GM12878 (cell line): ENCODE measurements at regions not wholly inside any gene's neighbourhood (a gene's known extent, or its start where the extent isn't known, plus 50 kb on each side); places are given as distances from the start of the nearest gene placed in this dataset.

Source experiments
- CREB1 ChIP-seq: IDR thresholded peaks from 2 replicates; pipeline ENCODE4 v1.6.1; 2012; ENCODE audit warnings: low read depth, mild to moderate bottlenecking, inconsistent platforms
- GABPA ChIP-seq: IDR thresholded peaks from 2 replicates; pipeline ENCODE4 v1.6.1; 2014; ENCODE audit warnings: antibody characterized with exemption, low read depth, mild to moderate bottlenecking, inconsistent platforms
- MYC ChIP-seq: IDR thresholded peaks from 2 replicates; pipeline ENCODE4 v1.6.1; 2011; ENCODE audit warnings: mild to moderate bottlenecking, low read length, moderate library complexity, inconsistent platforms; ENCODE audit not compliant: insufficient read depth, insufficient replicate concordance, insufficient read length, severe bottlenecking
- POLR2AphosphoS5 ChIP-seq: IDR thresholded peaks from 2 replicates; pipeline ENCODE4 v1.6.1; 2011; ENCODE audit warnings: mild to moderate bottlenecking, low read length, inconsistent platforms
- RFX5 ChIP-seq: IDR thresholded peaks from 2 replicates; pipeline ENCODE4 v1.6.1; 2011; ENCODE audit warnings: low read depth, low read length, improper control_type of control experiment
- SMC3 ChIP-seq: IDR thresholded peaks from 2 replicates; pipeline ENCODE4 v1.6.1; 2011; ENCODE audit warnings: low read length, improper control_type of control experiment, borderline replicate concordance
- TF ChIP-seq, protein P1 (sequence below), 3 experiments: IDR thresholded peaks in 2 of 3; conservative IDR thresholded peaks in 1 of 3; 2 replicates each; pipeline ENCODE4 v1.5.1; 2011; ENCODE audit warnings: low read depth in 3 of 3, low read length in 3 of 3, mild to moderate bottlenecking in 3 of 3, control low read depth in 2 of 3, moderate library complexity in 2 of 3, inconsistent platforms in 1 of 3, mixed read lengths in 1 of 3; ENCODE audit not compliant: control insufficient read depth in 2 of 3, insufficient read depth in 1 of 3; ENCODE audit errors: extremely low read depth in 1 of 3
- TF ChIP-seq, protein P2 (sequence below): IDR thresholded peaks from 2 replicates; pipeline ENCODE4 v1.6.1; 2011; ENCODE audit warnings: low read depth, mild to moderate bottlenecking, low read length, moderate library complexity, borderline replicate concordance; ENCODE audit errors: extremely low read depth

DNA sequence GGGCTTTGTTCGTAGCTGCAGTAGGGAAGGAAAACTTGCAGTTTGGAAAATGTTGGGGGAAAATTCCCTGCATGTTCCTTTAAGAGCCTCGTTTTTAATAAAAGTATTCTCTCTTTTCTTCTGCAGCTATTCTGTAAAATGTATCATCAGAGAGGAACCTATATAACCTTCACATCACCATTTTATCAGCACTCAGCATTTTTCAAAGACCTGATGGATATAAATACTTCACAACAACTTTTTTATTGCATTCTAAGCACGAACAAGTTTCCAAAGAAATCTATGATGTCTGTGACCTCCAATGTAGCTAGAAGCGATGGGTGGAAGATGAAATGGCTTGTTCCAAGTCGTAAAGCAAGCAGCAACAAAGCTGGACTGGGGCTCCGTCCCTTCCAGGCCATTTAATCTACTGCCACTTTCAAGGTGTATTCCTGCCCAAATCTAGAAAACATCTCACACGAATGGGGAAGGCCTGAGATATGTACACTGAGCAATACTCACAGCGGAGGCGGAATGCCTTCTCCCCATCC is 84.0 kb downstream of the NSUN2 start:
- TF ChIP-seq, protein P1, sequence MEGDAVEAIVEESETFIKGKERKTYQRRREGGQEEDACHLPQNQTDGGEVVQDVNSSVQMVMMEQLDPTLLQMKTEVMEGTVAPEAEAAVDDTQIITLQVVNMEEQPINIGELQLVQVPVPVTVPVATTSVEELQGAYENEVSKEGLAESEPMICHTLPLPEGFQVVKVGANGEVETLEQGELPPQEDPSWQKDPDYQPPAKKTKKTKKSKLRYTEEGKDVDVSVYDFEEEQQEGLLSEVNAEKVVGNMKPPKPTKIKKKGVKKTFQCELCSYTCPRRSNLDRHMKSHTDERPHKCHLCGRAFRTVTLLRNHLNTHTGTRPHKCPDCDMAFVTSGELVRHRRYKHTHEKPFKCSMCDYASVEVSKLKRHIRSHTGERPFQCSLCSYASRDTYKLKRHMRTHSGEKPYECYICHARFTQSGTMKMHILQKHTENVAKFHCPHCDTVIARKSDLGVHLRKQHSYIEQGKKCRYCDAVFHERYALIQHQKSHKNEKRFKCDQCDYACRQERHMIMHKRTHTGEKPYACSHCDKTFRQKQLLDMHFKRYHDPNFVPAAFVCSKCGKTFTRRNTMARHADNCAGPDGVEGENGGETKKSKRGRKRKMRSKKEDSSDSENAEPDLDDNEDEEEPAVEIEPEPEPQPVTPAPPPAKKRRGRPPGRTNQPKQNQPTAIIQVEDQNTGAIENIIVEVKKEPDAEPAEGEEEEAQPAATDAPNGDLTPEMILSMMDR (IDR thresholded peaks at IDR 0.05 in 2 of 3, conservative IDR thresholded peaks at IDR 0.05 in 1 of 3; ENCODE audit: control insufficient read depth in 2 of 3, extremely low read depth in 1 of 3, insufficient read depth in 1 of 3, low read depth in 3 of 3, low read length in 3 of 3): no peak
- TF ChIP-seq GABPA (no peak), RFX5 (no peak), SMC3 (no peak), POLR2AphosphoS5 (no peak), MYC (no peak), CREB1 (no peak)
- TF ChIP-seq, protein P2, sequence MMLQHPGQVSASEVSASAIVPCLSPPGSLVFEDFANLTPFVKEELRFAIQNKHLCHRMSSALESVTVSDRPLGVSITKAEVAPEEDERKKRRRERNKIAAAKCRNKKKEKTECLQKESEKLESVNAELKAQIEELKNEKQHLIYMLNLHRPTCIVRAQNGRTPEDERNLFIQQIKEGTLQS: no peak
